Psoas muscle (tissue), 7 donors: ENCODE measurements at regions not wholly inside any gene's neighbourhood (a gene's known extent, or its start where the extent isn't known, plus 50 kb on each side); places are given as distances from the start of the nearest gene placed in this dataset.

Source experiments
- ATAC-seq, 4 donors: fragments of 200-7000 bp; cut with Tn5 transposase; one replicate each; pipeline ENCODE4 v1.9.1; 2020; ENCODE audit warnings: moderate library complexity in 3 of 4, mild to moderate bottlenecking in 2 of 4
- DNase-seq, 2 donors: peaks; one replicate each; pipeline ENCODE4 v3.0.0-alpha.2; 2020
- H3K27ac ChIP-seq: fragments of 200-600 bp; one replicate; pipeline ENCODE4 v1.8.0; 2022
- H3K27me3 ChIP-seq, 3 donors: fragments of 200-600 bp in 1 of 3; one replicate each; pipeline versions ENCODE4 v1.6.1 to v1.8.0; 2013 to 2022; ENCODE audit warnings: low read length in 2 of 3, mild to moderate bottlenecking in 2 of 3, moderate library complexity in 1 of 3; ENCODE audit not compliant: insufficient read depth in 3 of 3
- H3K36me3 ChIP-seq, 2 donors: fragments of 200-600 bp in 1 of 2; one replicate each; pipeline versions ENCODE4 v1.6.1 to v1.8.0; 2013 to 2022; ENCODE audit warnings: low read depth in 1 of 2, mild to moderate bottlenecking in 1 of 2, moderate library complexity in 1 of 2; ENCODE audit not compliant: insufficient read depth in 1 of 2
- H3K4me1 ChIP-seq: fragments of 200-600 bp; one replicate; pipeline ENCODE4 v1.8.0; 2022
- H3K4me3 ChIP-seq: fragments of 200-600 bp; one replicate; pipeline ENCODE4 v1.8.0; 2022; ENCODE audit warnings: mild to moderate bottlenecking
- H3K9me3 ChIP-seq: fragments of 200-600 bp; one replicate; pipeline ENCODE4 v1.8.0; 2022
- whole genome bisulfite sequencing, 3 donors: extraction: QIAGEN DNeasy Blood & Tissue Kit; methylation state at CpG; one replicate each; pipeline versions ENCODE4 v1.1.6 to v1.1.7; 2013; 5-methylcytosine and 5-hydroxymethylcytosine counted together
- intact Hi-C, 2 donors: fragments of 100-400 bp; cut with DNase I; formaldehyde crosslinking; loops; one replicate each; pipeline versions ENCODE4 v1.11.0 to v1.14.2; 2022
- TF ChIP-seq, protein P1 (sequence below): fragments of 200-600 bp; IDR thresholded peaks from one replicate; pipeline ENCODE4 v1.8.0; 2022; ENCODE audit warnings: antibody characterized with exemption
- donor health status: healthy with polysubstance abuse.
- donor health status: DM: no; HTN: no; CAD: no; lungs with moderate emphysema.
- donor health status: Bipolar disorder and iron deficiency.
- donor health status: healthy.
- donor health status: DM: yes; HTN: yes; CAD: no.
- donor health status: DM: no; HTN: no; CAD: no.
- donor health status: DM: yes; HTN: yes; CAD: no.

DNA sequence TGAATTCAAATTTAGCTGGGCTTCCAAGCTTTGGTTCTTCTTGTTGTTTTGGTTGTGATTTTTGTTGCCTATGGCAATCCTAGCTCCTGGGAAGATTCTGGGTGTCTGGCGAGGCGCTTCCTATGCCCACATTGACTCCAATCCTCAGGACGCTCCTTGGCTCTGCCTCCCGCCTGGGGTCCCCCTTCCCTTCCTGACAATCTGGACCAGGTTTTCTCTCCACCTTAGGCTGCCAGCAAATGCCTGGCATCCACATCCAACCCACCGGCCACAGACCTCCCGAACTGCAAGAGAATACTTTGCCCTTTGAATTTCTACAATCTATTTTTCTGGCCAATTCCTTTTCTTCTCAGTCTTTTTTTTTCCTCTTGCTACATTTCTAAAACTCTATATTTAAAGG, 186.9 kb upstream of the UBL3 start:
- Histone ChIP-seq H3K9me3 (no peaks in the 10 kb centered on the region), H3K27me3 (peaks cover 0 to 20% (median 4%) of the 10 kb centered on the region in 3 donors), H3K36me3 (no peaks in the 10 kb centered on the region), H3K27ac (no peak overlapping the region), H3K4me3 (no peak overlapping the region), H3K4me1 (no peaks in the 10 kb centered on the region)
- 58 to 62% (median 60%) methylated on average over 6 of the region's 6 CpGs for WGBS, 3 donors
- DNase-seq, result no peak
- ATAC-seq, result no peak
- intact Hi-C loops, result no loop called here
- TF ChIP-seq, protein P1, sequence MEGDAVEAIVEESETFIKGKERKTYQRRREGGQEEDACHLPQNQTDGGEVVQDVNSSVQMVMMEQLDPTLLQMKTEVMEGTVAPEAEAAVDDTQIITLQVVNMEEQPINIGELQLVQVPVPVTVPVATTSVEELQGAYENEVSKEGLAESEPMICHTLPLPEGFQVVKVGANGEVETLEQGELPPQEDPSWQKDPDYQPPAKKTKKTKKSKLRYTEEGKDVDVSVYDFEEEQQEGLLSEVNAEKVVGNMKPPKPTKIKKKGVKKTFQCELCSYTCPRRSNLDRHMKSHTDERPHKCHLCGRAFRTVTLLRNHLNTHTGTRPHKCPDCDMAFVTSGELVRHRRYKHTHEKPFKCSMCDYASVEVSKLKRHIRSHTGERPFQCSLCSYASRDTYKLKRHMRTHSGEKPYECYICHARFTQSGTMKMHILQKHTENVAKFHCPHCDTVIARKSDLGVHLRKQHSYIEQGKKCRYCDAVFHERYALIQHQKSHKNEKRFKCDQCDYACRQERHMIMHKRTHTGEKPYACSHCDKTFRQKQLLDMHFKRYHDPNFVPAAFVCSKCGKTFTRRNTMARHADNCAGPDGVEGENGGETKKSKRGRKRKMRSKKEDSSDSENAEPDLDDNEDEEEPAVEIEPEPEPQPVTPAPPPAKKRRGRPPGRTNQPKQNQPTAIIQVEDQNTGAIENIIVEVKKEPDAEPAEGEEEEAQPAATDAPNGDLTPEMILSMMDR, result no peak

DNA sequence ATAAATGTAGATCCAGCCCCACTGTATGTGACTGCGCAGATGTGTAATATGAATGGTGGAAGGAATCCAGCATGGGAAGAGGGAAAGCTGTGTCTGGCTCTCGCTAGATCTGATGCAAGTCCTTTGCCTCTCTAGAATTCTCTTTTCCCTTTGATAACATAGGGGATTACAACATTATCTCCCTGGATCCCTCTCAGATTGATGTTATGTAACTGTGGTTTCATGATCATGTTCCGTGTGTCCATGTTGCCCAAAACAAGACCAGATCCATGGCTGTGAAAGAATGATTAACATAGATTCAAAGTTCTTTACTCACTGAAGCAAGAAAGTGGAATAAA, 184.0 kb upstream of the UBL3 start:
- ATAC-seq, result peak in 2 of 4 donors; percentile 30 to 46
- Histone ChIP-seq H3K9me3 (no peaks in the 10 kb centered on the region), H3K27ac (no peak overlapping the region), H3K36me3 (no peaks in the 10 kb centered on the region), H3K27me3 (peaks cover 0 to 11% (median 2%) of the 10 kb centered on the region in 3 donors), H3K4me1 (no peaks in the 10 kb centered on the region), H3K4me3 (no peak overlapping the region)
- intact Hi-C loops, result no loop called here
- DNase-seq, result no peak
- TF ChIP-seq, protein P1, result no peak
- 28 to 43% (median 37%) methylated on average over 3 of the region's 3 CpGs for WGBS, 3 donors

DNA sequence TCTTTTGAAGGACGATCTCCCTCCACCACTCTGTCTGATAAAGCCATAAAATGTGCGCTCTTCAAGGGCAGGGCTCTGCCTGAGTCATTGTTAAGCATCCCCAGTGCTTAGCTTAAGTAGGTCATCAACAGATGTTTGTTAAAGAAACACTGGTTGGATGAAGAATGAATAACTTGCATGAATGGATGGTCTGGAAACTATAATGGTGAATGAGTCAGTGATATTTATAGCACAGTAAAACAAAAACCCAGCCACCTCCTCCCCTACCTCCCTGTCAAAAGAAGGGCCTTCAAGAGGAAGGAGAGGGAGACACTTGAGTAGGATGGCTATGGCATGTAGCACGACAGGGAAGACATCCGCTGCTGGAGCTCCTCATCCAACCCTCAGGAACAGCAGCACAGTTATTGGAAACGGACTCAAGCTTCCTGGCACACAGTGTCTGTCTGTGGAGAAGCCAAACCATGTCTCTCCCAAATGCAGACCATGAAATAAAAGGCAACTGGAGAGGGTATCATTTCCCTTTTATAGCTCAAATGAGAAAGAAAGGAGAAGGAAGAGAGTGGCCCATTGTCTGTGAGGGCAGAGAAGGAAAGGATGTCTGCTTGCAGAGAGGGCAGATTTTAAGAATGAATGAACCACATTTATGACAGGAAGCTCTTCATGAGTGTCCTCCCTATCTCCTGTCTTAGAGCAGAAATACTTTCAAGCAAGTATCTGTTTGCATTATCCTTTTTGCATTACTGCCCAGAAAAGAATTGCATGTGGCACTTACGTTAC, 183.5 kb upstream of the UBL3 start:
- no peak overlapping the region for H3K27ac ChIP-seq
- ATAC-seq, result peak in 1 of 4 donors; percentile 48

DNA sequence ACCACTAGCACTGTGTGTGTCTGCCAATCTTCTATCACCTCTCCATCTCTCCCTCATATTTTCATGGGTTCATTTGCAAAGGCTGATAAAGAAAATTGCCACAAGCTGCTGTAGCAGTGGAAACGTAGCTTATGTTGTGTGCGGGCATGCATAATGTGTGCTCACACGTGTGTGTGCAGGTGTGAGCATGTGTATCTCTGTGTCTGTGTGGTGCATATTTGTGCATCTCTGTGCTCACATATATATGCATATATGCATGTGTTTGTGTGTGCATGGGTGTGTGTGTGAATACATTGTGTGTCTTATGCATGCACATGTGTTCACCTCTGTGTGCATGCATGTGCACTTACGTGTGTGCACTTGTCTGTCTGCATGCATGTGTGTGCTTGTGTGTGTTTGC, 181.8 kb upstream of the UBL3 start:
- H3K27me3 ChIP-seq, result peaks cover 0 to 11% (median 0%) of the 10 kb centered on the region in 3 donors
- H3K9me3 ChIP-seq, result no peaks in the 10 kb centered on the region
- ATAC-seq (no peak), DNase-seq (no peak)
- H3K36me3 ChIP-seq, result no peaks in the 10 kb centered on the region
- H3K27ac ChIP-seq, result no peak overlapping the region
- 81 to 95% (median 93%) methylated on average over 4 of the region's 4 CpGs for WGBS, 3 donors
- intact Hi-C loops, result no loop called here
- TF ChIP-seq, protein P1, result no peak
- H3K4me3 ChIP-seq, result no peak overlapping the region
- no peaks in the 10 kb centered on the region for H3K4me1 ChIP-seq

More for the DNA sequence above, 183.5 kb upstream of the UBL3 start:
- Histone ChIP-seq H3K36me3 (no peaks in the 10 kb centered on the region), H3K4me3 (no peak overlapping the region), H3K4me1 (no peaks in the 10 kb centered on the region), H3K9me3 (no peaks in the 10 kb centered on the region), H3K27me3 (peaks cover 0 to 11% (median 2%) of the 10 kb centered on the region in 3 donors)
- TF ChIP-seq, protein P1, result no peak
- no peak for DNase-seq
- intact Hi-C loops, result no loop called here
- 27 to 32% (median 28%) methylated on average over 6 of the region's 6 CpGs for WGBS, 3 donors

DNA sequence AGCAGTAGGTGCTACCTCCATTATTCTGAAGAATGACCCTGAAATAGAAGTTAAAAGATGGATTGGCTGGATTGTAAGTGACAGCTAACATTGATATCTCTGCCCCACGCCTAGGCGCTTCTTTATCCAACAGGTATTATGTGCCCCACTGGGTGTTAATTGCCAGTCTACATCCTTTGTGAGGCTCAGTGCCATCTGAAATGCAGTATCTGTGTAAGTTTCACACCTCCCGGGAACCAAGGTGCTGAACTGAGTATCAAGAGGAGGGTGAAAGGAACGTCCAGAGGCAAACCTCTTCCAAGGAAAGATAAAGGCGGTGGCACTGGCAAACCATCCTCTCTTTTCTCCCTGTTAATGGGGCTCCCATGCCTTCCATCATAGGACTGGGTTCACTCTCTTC, 181.1 kb upstream of the UBL3 start:
- TF ChIP-seq, protein P1, result no peak
- DNase-seq (no peak), ATAC-seq (no peak)
- H3K9me3 ChIP-seq, result no peaks in the 10 kb centered on the region
- no peaks in the 10 kb centered on the region for H3K36me3 ChIP-seq
- intact Hi-C loops, result no loop called here
- peaks cover 0 to 11% (median 0%) of the 10 kb centered on the region in 3 donors for H3K27me3 ChIP-seq
- 82 to 91% (median 87%) methylated on average over 5 of the region's 5 CpGs for WGBS, 3 donors
- H3K4me3 ChIP-seq, result no peak overlapping the region
- no peaks in the 10 kb centered on the region for H3K4me1 ChIP-seq
- no peak overlapping the region for H3K27ac ChIP-seq
